ENCODE measurements at regions not wholly inside any gene's neighbourhood (a gene's known extent, or its start where the extent isn't known, plus 50 kb on each side); places are given as distances from the start of the nearest gene placed in this dataset.
"Not testable (repeated sequence)": the region's sequence is repeated elsewhere in the genome, so short reads cannot be mapped to it uniquely, and the experiment has no call there.

DNA sequence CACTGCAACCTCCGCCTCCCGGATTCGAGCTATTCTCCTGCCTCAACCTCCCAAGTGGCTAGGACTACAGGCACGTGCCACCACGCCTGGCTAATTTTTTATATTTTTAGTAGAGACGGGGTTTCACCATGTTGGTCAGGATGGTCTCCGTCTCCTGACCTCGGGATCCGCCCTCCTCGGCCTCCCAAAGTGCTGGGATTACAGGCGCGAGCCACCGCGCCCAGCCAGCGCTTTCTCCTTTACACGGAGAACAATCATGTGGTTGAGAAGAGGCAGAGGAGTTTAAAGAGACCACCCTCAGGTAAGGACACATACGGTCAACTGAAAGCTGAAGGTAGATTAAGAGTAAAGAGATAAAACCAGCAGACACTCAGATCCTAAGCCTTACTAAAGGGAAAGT, 1673.7 kb upstream of the PIK3C3 start:
- not testable (repeated sequence) for TF ChIP-seq YY1 (IDR thresholded peaks at IDR 0.05; ENCODE audit: insufficient read depth, insufficient read length); ZNF274 (IDR thresholded peaks at IDR 0.05; ENCODE audit: low read depth, low read length); SUZ12 (IDR thresholded peaks at IDR 0.05; ENCODE audit: extremely low read depth, insufficient read depth, insufficient read length)

All from NT2/D1 (cell line).